Epidermal melanocyte (primary cell): ENCODE measurements at regions not wholly inside any gene's neighbourhood (a gene's known extent, or its start where the extent isn't known, plus 50 kb on each side); places are given as distances from the start of the nearest gene placed in this dataset.
"Not testable (repeated sequence)": the region's sequence is repeated elsewhere in the genome, so short reads cannot be mapped to it uniquely, and the experiment has no call there.

Experiments
- DNase-seq: peaks from one replicate; pipeline ENCODE4 v3.0.0; 2011; ENCODE audit warnings: low spot score; ENCODE audit not compliant: insufficient read length

GRCh38 chr2:195009202-195009601, 647.8 kb upstream of the SLC39A10 start:
- DNase-seq, result peak; percentile 64

DNA sequence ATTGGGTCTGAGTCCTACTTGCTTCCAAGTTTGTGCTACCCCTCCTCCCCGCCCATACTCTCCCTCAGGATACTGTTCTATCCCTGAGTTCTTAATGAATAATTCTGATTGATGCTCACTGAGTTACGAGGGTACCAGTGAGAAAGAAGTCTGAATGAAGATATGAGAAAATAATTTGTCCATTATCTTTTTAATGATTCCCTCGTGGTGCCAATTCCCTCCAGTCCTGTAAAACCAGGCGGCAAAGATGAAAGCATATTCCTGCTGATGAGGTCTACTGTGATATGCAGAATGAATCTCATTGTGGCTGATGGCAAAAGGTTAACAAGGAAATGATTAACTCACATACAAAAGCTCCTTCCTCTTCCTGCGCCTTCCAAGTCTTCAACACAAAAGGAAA, 650.2 kb upstream of the SLC39A10 start:
- no peak for DNase-seq

DNA sequence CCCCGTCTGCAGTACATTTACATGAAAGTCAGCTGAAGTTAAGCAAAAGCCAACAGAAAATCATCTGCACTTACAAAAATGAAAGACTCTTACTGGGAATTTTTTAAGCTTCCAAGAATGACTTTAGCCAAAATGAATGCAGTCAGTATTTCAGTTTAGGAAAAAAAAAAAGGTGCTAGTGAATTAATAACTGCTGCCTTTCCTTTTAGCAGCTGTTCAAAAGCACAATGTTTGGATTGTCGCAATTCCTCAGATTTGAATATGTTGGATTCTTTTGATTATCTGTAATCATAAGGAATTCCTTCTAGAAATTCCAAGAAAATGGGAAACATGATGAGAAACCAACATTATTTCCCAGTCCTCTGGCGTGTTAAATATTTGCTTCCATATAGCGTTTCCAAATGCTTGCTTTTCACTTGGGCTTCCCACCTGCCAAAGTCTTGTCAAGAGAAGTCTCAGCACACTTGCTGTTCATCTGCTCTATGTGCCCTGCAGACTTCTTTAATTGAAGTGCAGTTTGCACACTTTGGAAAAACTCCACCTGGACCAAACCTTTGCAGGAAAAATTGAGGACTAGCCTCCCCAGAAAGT, 653.0 kb upstream of the SLC39A10 start:
- DNase-seq, result no peak

DNA sequence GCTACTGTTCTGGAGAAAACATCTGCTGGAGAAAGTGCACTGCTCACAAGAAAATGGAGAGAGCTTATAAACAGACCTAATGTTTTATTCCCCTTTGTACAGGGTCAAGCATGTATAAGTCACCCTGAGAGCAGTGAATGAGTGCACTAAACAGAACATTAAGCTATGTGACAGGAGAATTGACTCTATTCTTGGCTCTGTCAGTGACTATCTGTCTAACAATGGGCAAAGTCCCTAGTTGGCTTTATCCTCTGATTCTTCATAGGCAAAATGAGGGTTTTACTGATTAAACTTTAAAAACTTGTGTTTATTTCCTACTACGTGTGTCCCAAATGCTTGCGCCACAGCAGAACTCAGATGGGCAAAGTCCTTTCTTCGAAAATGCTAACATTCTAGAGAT, 655.1 kb upstream of the SLC39A10 start:
- no peak for DNase-seq

DNA sequence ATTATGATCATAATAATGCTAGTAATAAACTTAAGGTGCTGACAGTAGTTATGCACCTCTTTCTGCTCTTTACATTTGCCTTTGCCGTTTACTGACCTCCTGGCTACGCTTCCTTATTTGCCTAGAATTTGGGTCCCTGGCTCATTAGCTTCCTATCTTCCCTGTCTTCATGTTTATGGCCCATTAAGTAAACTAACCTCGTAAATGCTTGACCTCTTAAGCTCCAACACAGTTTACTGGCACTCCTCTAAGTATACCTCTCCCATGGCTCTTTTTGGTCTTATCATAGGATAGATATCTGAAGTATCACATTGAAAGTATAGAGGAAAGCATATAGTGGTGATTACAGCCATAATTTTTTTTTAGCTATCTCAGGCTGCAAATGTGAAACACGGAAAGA, 657.3 kb upstream of the SLC39A10 start:
- no peak for DNase-seq

GRCh38 chr2:194992648-194993047, 664.4 kb upstream of the SLC39A10 start:
- no peak for DNase-seq

DNA sequence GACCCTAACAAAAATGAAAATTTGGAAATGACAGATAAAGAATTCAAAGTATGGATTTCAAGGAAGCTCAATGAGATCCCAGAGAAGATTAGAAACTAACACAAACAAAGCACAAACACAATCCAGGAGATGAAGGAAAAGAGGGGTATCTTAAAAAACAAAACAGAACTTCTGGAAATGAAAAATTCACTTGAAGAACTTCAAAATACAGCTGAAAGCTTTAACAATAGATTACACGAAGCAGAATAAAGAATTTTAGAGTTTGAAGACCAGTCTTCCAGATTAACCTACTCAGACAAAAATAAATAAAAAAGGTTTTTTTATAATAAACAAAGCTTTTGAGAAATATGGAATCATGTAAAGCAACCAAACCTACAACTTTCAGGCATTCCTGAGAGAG, 671.8 kb upstream of the SLC39A10 start:
- no peak for DNase-seq

DNA sequence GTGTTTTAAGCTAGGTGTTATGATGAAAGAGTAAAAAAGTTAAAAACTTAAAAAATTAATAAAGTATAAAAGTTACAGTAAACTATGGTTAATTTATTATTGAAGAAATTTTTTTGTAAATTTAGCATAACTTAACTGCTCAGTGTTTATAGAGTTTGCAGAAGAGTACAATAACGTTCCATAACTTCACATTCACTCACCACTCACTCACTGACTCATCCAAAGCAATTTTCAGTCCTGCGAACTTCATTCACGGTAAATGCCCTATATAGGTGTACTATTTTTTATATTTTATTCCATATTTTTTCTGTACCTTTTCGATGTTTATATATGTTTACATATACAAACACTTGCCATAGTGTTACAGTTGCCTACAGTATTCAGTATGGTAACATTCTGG, 694.8 kb upstream of the SLC39A10 start:
- no peak for DNase-seq

DNA sequence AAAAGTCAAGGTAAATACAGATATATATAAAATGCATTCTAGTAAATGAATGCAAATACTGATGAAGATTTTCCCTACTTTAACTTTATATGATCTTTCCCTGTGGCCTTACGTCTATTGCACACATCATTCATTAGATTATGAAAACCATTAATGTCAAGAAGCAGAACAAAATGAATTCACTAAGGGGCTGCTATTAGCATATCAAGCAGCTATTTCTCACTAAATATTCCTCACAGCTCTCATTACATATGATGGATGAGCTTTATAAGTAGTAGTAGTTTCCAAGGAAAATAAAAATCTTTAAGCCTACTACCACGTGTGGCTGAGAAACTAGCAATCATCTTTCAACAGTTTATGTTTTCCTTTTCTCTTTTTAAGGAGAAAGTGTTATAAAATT, 702.8 kb upstream of the SLC39A10 start:
- DNase-seq, result no peak

- no peak for DNase-seq
Measured at GRCh38 chr2:194946826-194947225, 710.2 kb upstream of the SLC39A10 start.

DNA sequence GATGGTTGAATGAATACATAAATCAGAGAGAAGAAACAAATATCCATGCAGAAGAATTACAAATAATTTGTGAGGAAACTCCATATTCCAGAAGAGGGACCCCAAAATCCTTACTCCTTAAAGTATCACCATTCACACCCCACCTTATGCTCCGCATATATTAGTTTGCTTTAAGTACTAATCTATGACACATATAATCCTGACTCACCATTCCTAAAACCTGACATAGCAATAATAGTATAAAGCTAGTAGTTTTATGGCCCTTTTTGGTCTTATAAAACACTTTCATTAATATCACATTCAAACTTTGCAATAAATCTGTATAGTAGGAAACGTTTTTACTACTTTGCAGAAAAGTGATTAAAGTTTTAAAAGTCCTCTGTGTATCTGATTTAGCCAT, 719.0 kb upstream of the SLC39A10 start:
- no peak for DNase-seq

DNA sequence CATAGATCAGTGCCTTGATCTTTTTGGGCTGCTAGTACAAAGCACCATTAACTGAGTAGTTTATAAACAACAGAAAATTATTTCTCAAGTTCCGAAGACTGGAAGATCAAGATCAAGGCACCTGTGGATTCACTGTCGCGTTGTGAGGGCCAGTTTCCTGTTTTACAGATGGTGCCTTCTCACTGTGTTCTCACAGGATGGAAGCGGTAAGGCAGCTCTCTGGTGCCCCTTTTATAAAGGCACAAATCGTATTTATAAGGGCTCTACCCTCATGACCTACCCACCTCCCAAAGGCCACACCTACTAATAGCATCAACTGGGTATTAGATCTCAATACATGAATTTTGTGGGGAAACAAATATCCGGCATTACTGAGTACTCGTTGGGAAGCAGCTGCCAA, 729.5 kb upstream of the SLC39A10 start:
- DNase-seq, result no peak

- DNase-seq, result no peak
Measured at GRCh38 chr2:194926873-194927272, 730.2 kb upstream of the SLC39A10 start.

- no peak for DNase-seq
Measured at GRCh38 chr2:194925742-194926141, 731.3 kb upstream of the SLC39A10 start.

GRCh38 chr2:194917519-194917918, 739.5 kb upstream of the SLC39A10 start:
- no peak for DNase-seq

GRCh38 chr2:194915485-194915884, 741.5 kb upstream of the SLC39A10 start:
- no peak for DNase-seq

- DNase-seq, result no peak
Measured at GRCh38 chr2:194907569-194907968, 749.5 kb upstream of the SLC39A10 start.

GRCh38 chr2:194896871-194897270, 760.2 kb upstream of the SLC39A10 start:
- DNase-seq, result no peak

GRCh38 chr2:194883711-194884110, 773.3 kb upstream of the SLC39A10 start:
- DNase-seq, result no peak

DNA sequence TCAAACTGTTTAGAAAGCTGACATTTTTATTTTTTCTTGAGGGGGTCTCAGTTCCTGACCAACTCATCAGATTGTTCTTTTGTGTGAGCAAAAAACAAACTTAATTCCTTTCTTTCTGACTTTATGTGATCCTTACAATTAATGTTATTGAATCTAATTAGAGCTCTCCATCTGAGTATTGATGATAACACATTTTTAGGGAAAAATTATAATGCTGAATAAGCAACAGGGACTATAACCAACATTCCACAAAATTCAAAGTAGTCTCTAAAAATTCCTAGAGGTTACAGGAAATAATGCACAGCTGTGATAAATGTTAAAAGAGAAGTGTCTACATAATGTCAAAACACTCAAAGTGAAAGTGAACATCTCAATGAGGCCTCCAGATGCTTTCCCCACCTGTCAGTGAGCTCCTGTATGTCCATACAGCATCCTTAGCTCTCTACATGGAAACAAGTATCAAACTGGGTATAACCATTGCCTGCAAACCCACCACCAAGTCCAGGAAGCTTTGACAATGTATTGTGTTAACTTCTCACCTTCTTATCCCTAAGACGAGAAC, 786.0 kb upstream of the SLC39A10 start:
- no peak for DNase-seq

DNA sequence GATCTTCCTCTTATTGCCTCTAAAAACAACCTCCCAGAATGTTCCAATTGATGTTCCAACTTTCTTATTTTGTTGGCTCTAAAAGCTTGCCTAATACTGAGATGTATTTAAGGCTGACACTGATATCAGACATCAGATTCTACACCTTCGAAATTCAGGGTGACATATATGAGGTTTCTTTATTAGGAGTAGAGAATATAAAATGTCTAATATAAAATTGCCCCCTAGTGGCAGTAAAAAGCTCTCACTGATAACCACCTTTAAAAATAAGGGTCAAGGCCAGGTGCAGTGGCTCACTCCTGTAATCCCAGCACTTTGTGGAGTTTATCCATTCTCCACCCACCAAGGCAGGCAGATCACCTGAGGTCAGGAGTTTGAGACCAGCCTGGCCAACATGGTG, 789.7 kb upstream of the SLC39A10 start:
- DNase-seq, result no peak

DNA sequence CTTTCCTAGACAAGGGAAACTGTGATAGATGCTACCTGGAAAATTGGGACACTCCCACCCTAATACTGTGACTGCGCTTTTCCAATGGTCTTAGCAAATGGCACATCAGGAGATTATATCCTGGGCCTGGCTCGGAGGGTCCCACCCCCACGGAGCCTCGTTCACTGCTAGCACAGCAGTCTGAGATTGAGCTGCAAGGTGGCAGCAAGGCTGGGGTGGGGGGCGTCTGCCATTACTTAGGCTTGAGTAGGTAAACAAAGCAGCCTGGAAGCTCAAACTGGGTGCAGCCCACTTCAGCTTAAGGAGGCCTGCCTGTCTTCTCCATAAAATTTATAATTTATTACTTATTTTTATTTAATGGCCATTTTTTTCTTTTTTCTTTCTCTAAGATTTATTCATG, 802.1 kb upstream of the SLC39A10 start:
- no peak for DNase-seq

DNA sequence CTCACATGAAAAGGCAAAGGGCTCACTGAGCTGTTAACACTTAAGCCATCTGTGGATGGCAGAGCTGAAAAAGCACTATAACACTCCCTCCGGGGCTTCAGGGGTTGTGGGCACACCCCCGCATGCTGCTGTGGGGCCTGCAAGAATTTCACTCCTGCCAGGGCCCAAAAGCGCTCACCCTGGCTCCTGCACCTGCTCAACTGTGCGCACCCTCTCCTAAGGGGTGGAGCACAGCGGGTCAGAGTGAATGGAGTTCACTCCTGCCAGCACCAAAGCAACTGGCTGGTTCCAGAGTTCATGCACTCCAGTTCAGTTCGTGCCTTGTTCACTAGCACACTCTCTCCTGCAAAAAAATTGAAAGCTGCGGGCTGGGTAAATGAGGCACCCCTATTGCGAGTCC, 814.2 kb upstream of the SLC39A10 start:
- no peak for DNase-seq

- not testable (repeated sequence) for DNase-seq
Measured at GRCh38 chr2:194834371-194834770, 822.7 kb upstream of the SLC39A10 start.
